ENCODE measurements at regions not wholly inside any gene's neighbourhood (a gene's known extent, or its start where the extent isn't known, plus 50 kb on each side); places are given as distances from the start of the nearest gene placed in this dataset.

GRCh38 chr10:47143473-47143872, 156.5 kb upstream of the GDF10 start:
- no peak for DNase-seq (ENCODE audit: low read depth)

DNA sequence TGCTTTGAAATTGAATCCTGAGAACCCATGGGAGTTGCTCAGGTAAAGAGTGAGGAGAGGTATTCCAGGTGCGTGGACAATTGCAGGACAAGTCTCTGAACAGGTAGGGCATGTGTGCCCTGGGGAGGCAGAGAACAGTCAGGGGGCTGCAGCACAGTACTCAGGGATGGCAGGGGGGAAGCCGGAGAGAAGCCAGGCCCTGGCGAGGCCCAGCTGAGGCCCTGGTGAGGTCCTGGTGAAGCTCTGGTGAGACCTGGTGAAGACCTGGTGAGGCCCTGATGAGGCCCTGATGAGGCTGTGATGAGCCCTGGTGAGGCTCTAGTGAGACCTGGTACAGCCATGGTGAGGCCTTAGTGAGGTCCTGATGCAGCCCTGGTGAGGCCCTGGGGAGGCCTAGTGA, 155.5 kb upstream of the GDF10 start:
- no peak for DNase-seq (ENCODE audit: low read depth)

DNA sequence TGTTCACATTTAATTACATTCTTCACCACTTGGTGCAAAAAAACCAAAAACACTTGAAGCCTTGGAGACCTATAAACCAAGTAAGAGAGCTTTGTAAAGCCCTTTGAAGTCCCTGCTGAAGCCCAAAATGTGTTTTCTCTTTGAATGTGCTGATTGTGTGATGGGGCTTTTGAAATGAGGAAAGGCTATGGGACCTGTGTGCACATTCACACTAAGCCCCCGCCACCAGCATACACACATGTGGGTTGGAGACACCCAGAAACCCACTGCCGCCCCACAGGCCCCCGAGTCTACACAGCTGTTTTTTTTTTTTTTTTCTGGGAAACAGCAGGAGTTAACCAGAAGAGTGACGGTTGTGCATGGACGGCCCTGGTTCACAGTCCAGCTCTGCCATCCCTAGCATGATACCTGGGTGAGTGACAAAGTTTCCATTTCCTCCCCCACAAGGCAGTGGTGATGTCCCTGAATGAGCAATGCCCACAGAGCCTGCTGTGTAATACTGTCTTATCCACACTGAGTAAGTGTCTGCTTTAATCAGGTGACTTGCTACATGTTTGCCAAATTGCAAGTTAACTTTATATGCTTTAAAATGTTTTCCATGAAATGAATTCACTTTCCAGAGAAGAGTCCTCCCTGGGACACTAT, 154.6 kb upstream of the GDF10 start:
- no peak for DNase-seq (ENCODE audit: low read depth)

GRCh38 chr10:47146572-47146971, 153.4 kb upstream of the GDF10 start:
- no peak for DNase-seq (ENCODE audit: low read depth)

DNA sequence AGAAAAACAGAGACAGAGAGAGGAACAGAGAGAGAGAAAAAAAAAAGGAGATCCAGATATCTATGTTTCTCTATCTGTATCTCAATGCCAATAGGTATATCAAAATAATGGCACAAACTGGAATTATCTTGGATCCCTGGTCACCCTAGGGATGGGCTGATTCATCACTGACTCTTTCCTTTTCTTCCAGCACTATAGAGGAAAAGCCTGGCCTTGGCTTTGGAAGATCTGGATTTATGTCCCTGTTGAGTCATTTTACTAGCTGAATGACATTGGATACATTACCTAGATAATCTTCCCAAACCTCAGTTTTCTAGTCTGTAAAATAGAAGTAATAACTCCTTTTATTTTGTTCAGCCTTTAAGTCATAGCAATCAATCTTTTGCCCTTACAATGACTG, 152.8 kb upstream of the GDF10 start:
- no peak for DNase-seq (ENCODE audit: low read depth)

DNA sequence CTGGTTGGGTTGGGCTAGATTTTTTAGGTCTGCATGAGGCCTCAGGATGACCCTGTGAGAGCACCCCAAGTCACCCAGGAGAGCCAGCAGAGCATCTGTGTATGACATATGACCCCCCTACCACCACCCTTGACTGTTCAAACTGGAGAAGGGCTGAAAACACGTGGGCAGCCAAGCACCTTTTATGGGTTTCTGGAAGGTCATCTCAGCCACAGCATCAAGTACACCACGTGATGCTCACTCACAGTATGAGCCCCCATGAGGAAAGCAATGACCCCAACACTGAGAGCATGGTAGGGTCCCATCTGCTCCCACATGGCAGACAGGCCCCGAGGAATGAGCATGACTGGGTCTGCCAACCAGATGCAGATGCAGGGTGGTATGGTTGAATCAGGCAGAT, 149.4 kb upstream of the GDF10 start:
- no peak for DNase-seq (ENCODE audit: low read depth)

DNA sequence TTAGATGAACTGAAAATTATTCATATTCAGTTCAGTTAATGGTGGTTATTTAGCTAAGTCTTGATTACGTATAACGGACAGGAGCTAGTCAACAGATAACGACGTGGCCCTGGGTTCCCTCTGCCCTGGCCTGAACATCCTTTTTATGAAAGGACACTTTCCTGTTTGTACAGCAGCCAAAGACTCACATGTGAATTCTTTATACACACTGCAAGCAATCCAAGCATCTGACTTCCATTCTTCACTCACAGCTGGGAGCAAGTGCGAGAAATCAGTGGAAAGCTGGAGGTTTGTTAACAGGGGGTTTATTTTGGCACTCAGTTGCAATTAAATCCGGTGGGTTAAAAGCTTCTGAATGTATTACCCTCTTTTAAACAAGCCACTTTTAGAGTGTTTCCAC, 148.1 kb upstream of the GDF10 start:
- no peak for DNase-seq (ENCODE audit: low read depth)

DNA sequence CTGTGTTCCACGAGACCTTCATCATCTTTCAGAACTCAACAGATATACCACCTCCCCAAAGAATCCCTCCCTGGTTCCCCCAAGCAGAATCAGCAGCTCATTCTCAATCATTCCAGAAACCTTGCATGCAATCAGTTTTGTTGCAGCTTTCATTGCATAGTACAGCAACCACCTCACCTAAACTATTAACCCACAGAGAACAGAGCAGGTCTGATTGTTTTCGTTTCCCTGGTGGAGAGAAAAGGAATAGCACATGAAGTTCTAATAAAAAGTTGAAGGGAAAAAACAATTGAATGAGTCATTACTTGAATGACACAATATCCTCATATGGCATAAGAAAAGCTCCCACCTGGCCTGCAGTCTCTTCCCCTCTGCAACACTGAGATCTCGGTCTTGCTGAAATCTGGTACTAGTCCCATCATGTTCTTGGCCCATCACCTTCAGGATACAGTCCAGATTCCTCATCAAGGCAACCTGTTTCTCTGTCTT, 147.1 kb upstream of the GDF10 start:
- DNase-seq (ENCODE audit: low read depth), result no peak

GRCh38 chr10:47154762-47155161, 145.2 kb upstream of the GDF10 start:
- no peak for DNase-seq (ENCODE audit: low read depth)

GRCh38 chr10:47156873-47157272, 143.1 kb upstream of the GDF10 start:
- DNase-seq (ENCODE audit: low read depth), result no peak

- no peak for DNase-seq (ENCODE audit: low read depth)
Observed at GRCh38 chr10:47158116-47159071, 141.6 kb upstream of the GDF10 start.

GRCh38 chr10:47159361-47160260, 140.4 kb upstream of the GDF10 start:
- DNase-seq (ENCODE audit: low read depth), result no peak

DNA sequence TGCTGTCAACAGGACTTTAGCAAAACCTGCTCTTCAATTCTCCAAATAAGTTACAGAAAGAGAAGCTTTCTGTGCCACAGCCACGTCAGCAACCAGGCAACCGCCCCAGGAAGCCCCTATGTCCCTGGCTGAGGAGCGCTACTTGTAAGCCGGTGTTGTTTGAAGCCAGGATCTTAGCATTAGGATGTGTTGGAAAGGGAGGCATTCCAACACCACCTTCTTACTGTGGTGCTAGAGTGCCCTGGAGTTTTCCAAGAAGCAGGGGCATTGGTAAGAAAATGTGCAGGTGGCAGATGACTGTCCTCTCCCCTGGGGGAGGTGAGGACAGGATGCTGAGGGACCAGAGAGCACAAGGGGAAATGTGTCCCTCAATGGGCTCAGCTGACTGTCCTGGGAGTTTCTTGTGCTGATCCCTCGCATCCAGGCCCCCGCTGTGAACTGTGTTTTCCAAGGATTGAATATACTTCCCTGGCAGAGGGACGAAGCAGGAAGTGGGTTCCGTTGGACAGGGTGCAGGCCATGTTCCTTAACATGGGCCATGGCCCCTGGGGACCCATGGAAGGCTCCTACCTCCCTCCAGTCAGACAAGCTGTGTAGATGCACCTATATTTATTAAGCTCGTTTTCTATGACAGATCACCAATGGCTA, 139.6 kb upstream of the GDF10 start:
- DNase-seq (ENCODE audit: low read depth), result no peak

DNA sequence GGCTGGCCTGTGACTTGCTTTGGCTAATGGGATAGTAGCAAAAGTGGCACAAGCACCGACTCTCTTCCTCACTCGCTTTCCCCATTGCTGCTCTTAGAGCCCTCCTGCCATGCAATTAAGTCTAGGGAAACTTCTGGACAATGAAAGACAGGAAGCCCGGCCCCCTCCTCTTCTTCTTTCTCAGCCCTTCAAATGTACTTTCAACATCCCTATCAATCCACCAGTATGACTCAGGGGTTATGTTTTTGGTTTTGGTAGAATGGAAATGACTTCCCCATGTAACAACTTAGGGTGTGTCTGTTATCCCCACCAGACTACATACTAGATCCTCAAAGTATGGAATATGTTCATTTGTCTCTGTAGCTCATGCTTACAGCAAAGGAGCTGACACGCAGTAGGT, 139.0 kb upstream of the GDF10 start:
- no peak for DNase-seq (ENCODE audit: low read depth)

- DNase-seq (ENCODE audit: low read depth), result no peak
Observed at GRCh38 chr10:47161465-47161864, 138.5 kb upstream of the GDF10 start.

DNA sequence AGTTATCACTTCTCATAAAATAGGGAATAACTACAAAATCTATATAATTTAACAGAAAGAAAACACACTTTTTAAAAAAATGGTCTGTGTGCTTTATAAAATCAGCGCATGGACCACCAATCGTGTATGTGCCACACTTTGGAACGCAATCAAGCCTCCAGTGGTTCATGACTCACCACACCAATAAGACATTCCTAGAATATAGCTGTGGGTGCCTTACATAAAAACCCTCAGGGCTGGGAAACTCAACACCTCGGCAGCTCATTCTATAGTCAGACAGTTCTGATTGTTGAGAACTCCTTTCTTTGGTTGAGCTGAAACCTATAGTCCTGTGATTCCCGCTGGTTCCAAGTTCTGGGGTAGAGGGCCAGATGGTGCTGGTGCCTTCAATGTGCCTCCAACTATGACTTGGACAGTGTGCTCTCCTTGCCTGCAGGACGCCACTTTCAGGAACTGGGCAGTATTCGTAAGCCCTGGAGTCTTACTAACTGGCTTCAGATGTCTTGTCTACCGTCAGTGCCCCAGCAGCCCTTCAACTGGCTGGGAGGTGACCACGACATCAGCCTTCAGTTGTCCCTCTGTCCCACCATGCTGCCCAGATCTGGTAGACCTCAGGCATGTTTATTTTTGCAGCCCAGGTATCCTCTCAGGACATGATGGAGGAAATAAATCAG, 135.7 kb upstream of the GDF10 start:
- no peak for DNase-seq (ENCODE audit: low read depth)

- no peak for DNase-seq (ENCODE audit: low read depth)
Observed at GRCh38 chr10:47164800-47165128, 135.2 kb upstream of the GDF10 start.

GRCh38 chr10:47165168-47165710, 134.8 kb upstream of the GDF10 start:
- DNase-seq (ENCODE audit: low read depth), result no peak

- DNase-seq (ENCODE audit: low read depth), result peak; percentile 7
Observed at GRCh38 chr10:47165711-47166404, 134.1 kb upstream of the GDF10 start.

GRCh38 chr10:47166405-47166777, 133.6 kb upstream of the GDF10 start:
- no peak for DNase-seq (ENCODE audit: low read depth)
